ENCODE measurements at regions not wholly inside any gene's neighbourhood (a gene's known extent, or its start where the extent isn't known, plus 50 kb on each side); places are given as distances from the start of the nearest gene placed in this dataset.

DNA sequence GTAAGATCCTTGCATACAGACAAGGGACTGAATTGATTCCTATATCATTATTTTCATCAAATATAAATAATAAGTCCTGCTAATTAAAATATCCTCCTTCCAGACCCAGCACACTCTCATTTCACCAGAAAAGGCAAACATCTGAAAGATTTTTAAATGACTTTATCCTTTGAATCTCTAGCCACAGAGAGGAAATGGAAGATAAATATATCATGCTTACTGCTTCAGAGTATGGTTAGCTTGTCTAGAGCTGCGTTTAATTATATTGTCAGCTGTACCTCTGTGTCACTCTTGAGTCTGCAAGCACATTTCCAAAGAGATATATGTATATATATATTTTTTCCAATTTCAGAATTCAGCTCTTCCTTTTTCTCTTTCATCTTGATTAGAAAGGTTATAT, 232.7 kb downstream of the TRIB2 start:
- no peak overlapping the region for H3K27ac ChIP-seq
- DNase-seq (ENCODE audit: low spot score): no peak
- CTCF ChIA-PET: no interaction called here
- TF ChIP-seq CTCF (conservative IDR thresholded peaks at IDR 0.05; ENCODE audit: low read depth): no peak
- POLR2A ChIA-PET (ENCODE audit: low non-redundant PET): no interaction called here

GRCh38 chr2:12950174-12950573, 233.4 kb downstream of the TRIB2 start:
- H3K27ac ChIP-seq: no peak overlapping the region
- no peak for TF ChIP-seq CTCF (conservative IDR thresholded peaks at IDR 0.05; ENCODE audit: low read depth)
- CTCF ChIA-PET: no interaction called here
- POLR2A ChIA-PET (ENCODE audit: low non-redundant PET): no interaction called here
- no peak for DNase-seq (ENCODE audit: low spot score)

GRCh38 chr2:12950957-12951656, 234.4 kb downstream of the TRIB2 start:
- no peak for DNase-seq (ENCODE audit: low spot score)
- no peak overlapping the region for H3K27ac ChIP-seq
- CTCF ChIA-PET: no interaction called here
- POLR2A ChIA-PET (ENCODE audit: low non-redundant PET): no interaction called here
- no peak for TF ChIP-seq CTCF (conservative IDR thresholded peaks at IDR 0.05; ENCODE audit: low read depth)

- ChIA-PET CTCF (no interaction called here), POLR2A (ENCODE audit: low non-redundant PET) (no interaction called here)
- no peak overlapping the region for H3K27ac ChIP-seq
- TF ChIP-seq CTCF (conservative IDR thresholded peaks at IDR 0.05; ENCODE audit: low read depth): no peak
- DNase-seq (ENCODE audit: low spot score): no peak
Observed at GRCh38 chr2:12951657-12951973, 234.9 kb downstream of the TRIB2 start.

DNA sequence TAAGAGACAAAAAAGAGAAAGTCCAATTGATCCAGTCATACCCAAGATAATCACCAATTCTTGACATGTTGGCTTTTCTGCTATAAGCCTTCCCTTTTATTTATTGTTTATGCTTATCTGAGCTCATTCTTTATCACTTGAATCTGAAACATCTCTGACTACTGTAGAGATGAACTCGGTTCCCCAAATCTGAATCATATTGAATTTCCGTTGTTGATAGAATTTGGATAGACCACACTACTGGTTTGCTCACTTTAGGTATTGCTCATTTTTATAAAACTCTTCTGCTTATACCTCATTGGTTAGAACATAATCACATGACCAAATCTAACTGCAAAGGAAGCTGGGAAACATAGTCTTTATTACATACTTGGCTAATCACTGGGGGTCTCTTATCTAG, 236.9 kb downstream of the TRIB2 start:
- ChIA-PET POLR2A (ENCODE audit: low non-redundant PET) (no interaction called here), CTCF (interaction anchor here (0.6 kb wide), 2 partner anchors 63 to 79 kb away, joined by 3 read pairs; no protein-coding TSS in a partner anchor)

GRCh38 chr2:12955864-12956263, 239.1 kb downstream of the TRIB2 start:
- no peak overlapping the region for H3K27ac ChIP-seq
- no peak for DNase-seq (ENCODE audit: low spot score)
- ChIA-PET CTCF (no interaction called here), POLR2A (ENCODE audit: low non-redundant PET) (no interaction called here)
- no peak for TF ChIP-seq CTCF (conservative IDR thresholded peaks at IDR 0.05; ENCODE audit: low read depth)

More for the DNA sequence above, 236.9 kb downstream of the TRIB2 start:
- DNase-seq (ENCODE audit: low spot score): no peak
- no peak overlapping the region for H3K27ac ChIP-seq
- TF ChIP-seq CTCF (conservative IDR thresholded peaks at IDR 0.05; ENCODE audit: low read depth): no peak

Measured in RWPE1 (cell line).